ENCODE measurements at regions not wholly inside any gene's neighbourhood (a gene's known extent, or its start where the extent isn't known, plus 50 kb on each side); places are given as distances from the start of the nearest gene placed in this dataset.

DNA sequence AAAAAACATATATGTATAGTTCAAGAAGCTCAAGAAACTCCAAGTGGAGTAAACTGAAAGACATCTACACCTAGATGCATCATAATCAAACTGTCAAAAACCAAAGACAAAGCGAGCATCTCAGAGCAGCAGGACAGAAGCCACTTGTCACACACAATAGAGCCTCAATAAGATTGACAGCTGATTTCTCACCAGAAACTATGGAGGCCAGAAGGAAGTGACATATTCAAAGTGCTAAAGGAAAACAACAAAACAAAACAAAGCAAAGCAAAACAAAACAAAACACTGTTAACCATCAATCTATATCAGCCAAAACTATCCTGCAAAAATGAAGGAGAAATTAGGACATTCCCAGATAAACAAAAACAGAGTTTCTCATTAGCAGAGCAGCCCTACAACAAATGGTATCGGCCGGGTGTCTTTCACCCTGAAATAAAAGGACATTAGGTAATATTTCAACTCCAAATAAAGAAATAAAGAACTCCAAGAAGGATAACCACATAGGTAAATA lies 65.8 kb upstream of the SEPTIN5 start:
- no peak overlapping the region for H3K9ac ChIP-seq (ENCODE audit: low read length)
- Mint-ChIP-seq H3K4me3 (no peak overlapping the region), H3K27me3 (peaks cover 47% of the 10 kb centered on the region), H3K4me1 (no peaks in the 10 kb centered on the region), H3K27ac (no peak overlapping the region), H3K9me3 (ENCODE audit: insufficient read depth) (peaks cover 14% of the 10 kb centered on the region)
- intact Hi-C loops (cut with micrococcal nuclease): no loop called here
- TF ChIP-seq EZH2 (IDR thresholded peaks at IDR 0.05; ENCODE audit: borderline replicate concordance, insufficient read depth, low read depth, low read length, poor library complexity, severe bottlenecking): no peak
- TF ChIP-seq, protein P1, sequence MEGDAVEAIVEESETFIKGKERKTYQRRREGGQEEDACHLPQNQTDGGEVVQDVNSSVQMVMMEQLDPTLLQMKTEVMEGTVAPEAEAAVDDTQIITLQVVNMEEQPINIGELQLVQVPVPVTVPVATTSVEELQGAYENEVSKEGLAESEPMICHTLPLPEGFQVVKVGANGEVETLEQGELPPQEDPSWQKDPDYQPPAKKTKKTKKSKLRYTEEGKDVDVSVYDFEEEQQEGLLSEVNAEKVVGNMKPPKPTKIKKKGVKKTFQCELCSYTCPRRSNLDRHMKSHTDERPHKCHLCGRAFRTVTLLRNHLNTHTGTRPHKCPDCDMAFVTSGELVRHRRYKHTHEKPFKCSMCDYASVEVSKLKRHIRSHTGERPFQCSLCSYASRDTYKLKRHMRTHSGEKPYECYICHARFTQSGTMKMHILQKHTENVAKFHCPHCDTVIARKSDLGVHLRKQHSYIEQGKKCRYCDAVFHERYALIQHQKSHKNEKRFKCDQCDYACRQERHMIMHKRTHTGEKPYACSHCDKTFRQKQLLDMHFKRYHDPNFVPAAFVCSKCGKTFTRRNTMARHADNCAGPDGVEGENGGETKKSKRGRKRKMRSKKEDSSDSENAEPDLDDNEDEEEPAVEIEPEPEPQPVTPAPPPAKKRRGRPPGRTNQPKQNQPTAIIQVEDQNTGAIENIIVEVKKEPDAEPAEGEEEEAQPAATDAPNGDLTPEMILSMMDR (IDR thresholded peaks at IDR 0.05): no peak
- no CpG with 5 or more reads among the region's 3 CpGs for WGBS (ENCODE audit: insufficient coverage)
- no peak overlapping the region for H2AFZ ChIP-seq (ENCODE audit: insufficient read depth, low read depth, low read length, poor library complexity, severe bottlenecking)
- H3K27me3 ChIP-seq (replicated peaks in 1 of 4; ENCODE audit: control extremely low read depth in 1 of 4, control insufficient read depth in 3 of 4, insufficient read depth in 4 of 4, low read length in 3 of 4): peaks cover 0 to 18% (median 0%) of the 10 kb centered on the region in 4 experiments
- CTCF ChIA-PET: no interaction called here
- no peak overlapping the region for H3K4me3 ChIP-seq (ENCODE audit: control extremely low read depth in 1 of 5, extremely low read depth in 1 of 5, insufficient read depth in 1 of 5, low read depth in 2 of 5, low read length in 4 of 5)
- H4K20me1 ChIP-seq (ENCODE audit: control insufficient read depth, insufficient read depth, low read length, poor library complexity, severe bottlenecking): no peaks in the 10 kb centered on the region
- ATAC-seq (ENCODE audit: low read depth) (no peak), DNase-seq (no peak)
- H3K4me1 ChIP-seq (ENCODE audit: control insufficient read depth in 2 of 2, insufficient read depth in 2 of 2, low read length in 2 of 2): no peaks in the 10 kb centered on the region
- no peaks in the 10 kb centered on the region for H3K36me3 ChIP-seq (replicated peaks in 1 of 2; ENCODE audit: control extremely low read depth in 1 of 2, control insufficient read depth in 1 of 2, extremely low read depth in 1 of 2, insufficient read depth in 2 of 2, low read length in 1 of 2)
- no peak overlapping the region for H3K4me2 ChIP-seq (replicated peaks; ENCODE audit: low read depth, low read length, poor library complexity, severe bottlenecking)
- no peak overlapping the region for H3K27ac ChIP-seq (ENCODE audit: low read length in 2 of 2)
- no peaks in the 10 kb centered on the region for H3K79me2 ChIP-seq (ENCODE audit: control insufficient read depth, insufficient read depth, low read length)
- POLR2A ChIA-PET: no interaction called here
- H3K9me3 ChIP-seq (ENCODE audit: control extremely low read depth in 1 of 3, control insufficient read depth in 2 of 3, insufficient read depth in 1 of 3, low read length in 2 of 3): peaks cover 15 to 23% (median 20%) of the 10 kb centered on the region in 3 donors

DNA sequence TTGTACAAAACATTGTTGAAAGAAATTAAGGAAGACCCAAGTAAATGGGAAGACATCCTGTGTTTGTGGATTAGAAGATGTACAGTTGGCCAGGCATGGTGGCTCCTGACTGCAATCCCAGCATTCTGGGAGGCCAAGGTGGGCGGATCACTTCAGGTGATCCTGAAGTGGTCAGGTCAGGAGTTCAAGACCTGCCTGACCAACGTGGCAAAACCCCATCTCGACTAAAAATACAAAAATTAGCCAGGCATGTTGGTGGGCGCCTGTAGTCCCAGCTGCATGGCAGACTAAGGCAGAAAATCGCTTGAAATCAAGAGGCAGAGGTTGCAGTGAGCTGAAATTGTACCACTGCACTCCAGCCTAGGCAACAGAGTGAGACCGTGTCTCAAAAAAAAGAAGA lies 62.0 kb upstream of the SEPTIN5 start:
- no peak overlapping the region for H3K4me2 ChIP-seq (replicated peaks; ENCODE audit: low read depth, low read length, poor library complexity, severe bottlenecking)
- H3K4me1 Mint-ChIP-seq: no peaks in the 10 kb centered on the region
- CTCF ChIA-PET: no interaction called here
- H3K27ac ChIP-seq (ENCODE audit: low read length in 2 of 2): no peak overlapping the region
- peaks cover 14% of the 10 kb centered on the region for H3K9me3 Mint-ChIP-seq (ENCODE audit: insufficient read depth)
- no peaks in the 10 kb centered on the region for H3K36me3 ChIP-seq (replicated peaks in 1 of 2; ENCODE audit: control extremely low read depth in 1 of 2, control insufficient read depth in 1 of 2, extremely low read depth in 1 of 2, insufficient read depth in 2 of 2, low read length in 1 of 2)
- peaks cover 21% of the 10 kb centered on the region for H3K27me3 Mint-ChIP-seq
- H3K4me3 ChIP-seq (ENCODE audit: control extremely low read depth in 1 of 5, extremely low read depth in 1 of 5, insufficient read depth in 1 of 5, low read depth in 2 of 5, low read length in 4 of 5): no peak overlapping the region
- no peak for DNase-seq
- peaks cover 13 to 15% (median 15%) of the 10 kb centered on the region in 3 donors for H3K9me3 ChIP-seq (ENCODE audit: control extremely low read depth in 1 of 3, control insufficient read depth in 2 of 3, insufficient read depth in 1 of 3, low read length in 2 of 3)
- 76% methylated on average over 6 of the region's 6 CpGs for WGBS (ENCODE audit: insufficient coverage)
- H3K27ac Mint-ChIP-seq: no peak overlapping the region
- no peaks in the 10 kb centered on the region for H4K20me1 ChIP-seq (ENCODE audit: control insufficient read depth, insufficient read depth, low read length, poor library complexity, severe bottlenecking)
- no peak for ATAC-seq (ENCODE audit: low read depth)
- H3K4me3 Mint-ChIP-seq: no peak overlapping the region
- intact Hi-C loops (cut with micrococcal nuclease): no loop called here
- H3K27me3 ChIP-seq (replicated peaks in 1 of 4; ENCODE audit: control extremely low read depth in 1 of 4, control insufficient read depth in 3 of 4, insufficient read depth in 4 of 4, low read length in 3 of 4): no peaks in the 10 kb centered on the region
- no peaks in the 10 kb centered on the region for H3K79me2 ChIP-seq (ENCODE audit: control insufficient read depth, insufficient read depth, low read length)
- H3K9ac ChIP-seq (ENCODE audit: low read length): no peak overlapping the region
- H3K4me1 ChIP-seq (ENCODE audit: control insufficient read depth in 2 of 2, insufficient read depth in 2 of 2, low read length in 2 of 2): no peaks in the 10 kb centered on the region
- TF ChIP-seq EZH2 (IDR thresholded peaks at IDR 0.05; ENCODE audit: borderline replicate concordance, insufficient read depth, low read depth, low read length, poor library complexity, severe bottlenecking): no peak
- TF ChIP-seq, protein P1 (IDR thresholded peaks at IDR 0.05): no peak
- POLR2A ChIA-PET: no interaction called here
- no peak overlapping the region for H2AFZ ChIP-seq (ENCODE audit: insufficient read depth, low read depth, low read length, poor library complexity, severe bottlenecking)
